ENCODE measurements at regions not wholly inside any gene's neighbourhood (a gene's known extent, or its start where the extent isn't known, plus 50 kb on each side); places are given as distances from the start of the nearest gene placed in this dataset.

DNA sequence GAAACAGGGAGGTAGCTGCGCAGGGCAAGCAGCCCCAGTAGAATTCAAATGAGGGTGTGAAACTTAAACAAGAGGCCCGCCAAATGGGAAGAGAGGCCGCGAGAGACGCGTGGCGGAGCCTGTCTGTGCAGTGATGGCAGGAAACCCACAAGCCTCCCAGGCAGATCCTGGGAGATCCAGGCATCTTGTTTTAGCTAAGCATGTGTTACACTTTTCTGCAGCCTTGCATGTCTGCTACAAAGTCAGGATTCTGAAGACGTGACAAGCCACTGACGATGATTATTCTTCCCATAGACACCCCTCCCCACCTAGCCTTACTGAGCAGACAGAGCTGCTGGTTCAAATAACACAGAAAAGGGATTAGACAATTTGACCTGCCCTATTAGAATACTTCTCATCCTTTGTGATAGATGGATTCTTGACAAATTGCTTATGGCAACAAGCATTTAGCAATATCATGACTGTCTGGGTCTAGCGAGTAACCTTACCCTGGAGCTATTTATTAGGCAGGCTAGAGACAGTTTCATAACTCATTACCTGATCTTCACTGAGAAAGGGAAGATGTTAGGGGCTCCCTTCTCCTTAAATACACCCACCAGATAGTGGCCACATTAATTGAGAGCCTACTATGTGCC lies 185.2 kb upstream of the IRS2 start:
- FAIRE-seq: no peak
- TF ChIP-seq POLR2A (IDR thresholded peaks at IDR 0.05; ENCODE audit: low read depth, low read length): no peak
- no peak for TF ChIP-seq POLR2AphosphoS5 (IDR thresholded peaks at IDR 0.05; ENCODE audit: low read depth, low read length)
- TF ChIP-seq TAF1 (IDR thresholded peaks at IDR 0.05; ENCODE audit: borderline replicate concordance, low read depth, low read length): no peak
- DNase-seq (ENCODE audit: insufficient read length): no peak

DNA sequence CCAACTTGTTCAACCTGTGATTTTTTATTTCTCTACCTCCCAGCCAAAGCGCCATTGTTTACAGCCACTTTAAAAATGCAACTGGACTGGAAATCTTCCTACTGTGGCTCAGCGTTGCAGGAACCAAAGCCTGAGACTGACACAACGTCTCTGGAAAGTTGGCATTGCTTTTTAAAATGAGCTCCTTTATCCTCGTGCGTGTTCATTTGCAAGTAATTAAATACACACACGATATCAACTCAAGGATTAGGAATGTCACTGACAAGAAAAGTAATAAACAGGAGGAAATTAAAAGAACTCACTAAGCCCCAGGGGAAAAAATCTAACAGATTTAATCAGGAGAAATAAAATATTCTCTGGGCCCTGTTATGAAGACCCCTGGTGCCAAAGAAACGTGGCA lies 184.6 kb upstream of the IRS2 start:
- FAIRE-seq: no peak
- TF ChIP-seq TAF1 (IDR thresholded peaks at IDR 0.05; ENCODE audit: borderline replicate concordance, low read depth, low read length) (no peak), POLR2A (IDR thresholded peaks at IDR 0.05; ENCODE audit: low read depth, low read length) (no peak), POLR2AphosphoS5 (IDR thresholded peaks at IDR 0.05; ENCODE audit: low read depth, low read length) (no peak)
- no peak for DNase-seq (ENCODE audit: insufficient read length)

DNA sequence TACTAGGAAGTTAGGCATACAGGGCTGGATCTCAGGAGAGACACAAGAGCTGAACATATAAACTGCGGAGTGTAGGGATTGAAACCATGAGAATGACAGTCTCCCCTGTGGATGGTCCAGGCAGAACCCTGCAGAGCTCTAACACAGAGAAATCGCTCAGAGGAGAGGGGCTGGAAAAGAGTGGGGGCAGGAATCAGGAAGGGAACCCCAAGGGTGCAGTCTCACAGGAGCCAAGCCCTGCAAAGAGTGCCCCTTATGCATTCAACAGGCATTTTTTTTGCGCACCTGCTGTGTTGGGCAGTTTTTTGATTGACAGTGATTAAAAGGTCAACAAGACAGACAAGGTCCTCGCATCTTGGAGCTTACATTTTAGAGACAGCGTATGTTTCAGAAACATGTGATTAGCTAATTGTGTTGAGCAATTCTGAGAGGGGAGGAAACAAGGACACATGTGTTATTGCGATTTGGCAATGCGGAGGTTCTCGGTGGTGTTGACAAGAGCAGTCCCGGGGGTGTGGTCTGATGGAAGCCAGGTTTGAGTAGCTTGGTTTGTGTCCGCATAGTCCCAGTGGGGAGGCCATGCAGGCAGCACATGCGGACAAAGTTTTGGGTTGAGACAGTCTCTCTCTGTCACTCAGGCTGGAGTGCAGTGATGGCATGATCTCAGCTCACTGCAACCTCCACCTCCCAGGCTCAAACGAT lies 182.6 kb upstream of the IRS2 start:
- FAIRE-seq (no peak), DNase-seq (ENCODE audit: insufficient read length) (no peak)
- TF ChIP-seq POLR2A (IDR thresholded peaks at IDR 0.05; ENCODE audit: low read depth, low read length) (no peak), TAF1 (IDR thresholded peaks at IDR 0.05; ENCODE audit: borderline replicate concordance, low read depth, low read length) (no peak), POLR2AphosphoS5 (IDR thresholded peaks at IDR 0.05; ENCODE audit: low read depth, low read length) (no peak)

DNA sequence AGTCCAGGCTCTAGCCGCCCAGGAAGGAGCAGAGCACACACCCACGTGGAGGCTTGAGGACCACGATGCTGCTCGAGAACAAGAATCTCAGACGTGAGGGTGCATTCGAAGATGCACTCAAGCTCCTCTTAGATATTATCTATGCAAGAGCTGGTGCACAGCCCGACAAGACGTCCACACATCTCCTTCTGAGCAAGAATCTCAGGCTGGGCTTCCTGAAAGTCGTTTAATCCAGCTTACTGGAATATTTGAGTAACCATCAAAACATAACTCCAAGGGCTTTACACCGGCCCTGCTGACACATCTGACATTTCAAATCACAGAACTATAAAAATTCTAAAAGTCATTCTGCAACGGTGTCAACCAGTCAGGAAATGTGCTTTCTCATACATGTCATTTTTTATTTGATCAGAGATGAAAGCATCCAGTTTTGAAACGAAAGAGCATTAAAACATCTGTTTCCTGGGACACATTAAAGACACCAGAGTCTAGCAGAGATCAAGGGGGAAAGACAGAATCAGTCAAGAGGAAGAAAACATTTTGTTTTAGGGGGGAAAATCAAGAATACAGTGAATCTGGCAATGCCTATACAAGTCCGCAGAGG lies 177.7 kb upstream of the IRS2 start:
- TF ChIP-seq TAF1 (IDR thresholded peaks at IDR 0.05; ENCODE audit: borderline replicate concordance, low read depth, low read length) (no peak), POLR2A (IDR thresholded peaks at IDR 0.05; ENCODE audit: low read depth, low read length) (no peak), POLR2AphosphoS5 (IDR thresholded peaks at IDR 0.05; ENCODE audit: low read depth, low read length) (no peak)
- DNase-seq (ENCODE audit: insufficient read length): no peak
- no peak for FAIRE-seq

DNA sequence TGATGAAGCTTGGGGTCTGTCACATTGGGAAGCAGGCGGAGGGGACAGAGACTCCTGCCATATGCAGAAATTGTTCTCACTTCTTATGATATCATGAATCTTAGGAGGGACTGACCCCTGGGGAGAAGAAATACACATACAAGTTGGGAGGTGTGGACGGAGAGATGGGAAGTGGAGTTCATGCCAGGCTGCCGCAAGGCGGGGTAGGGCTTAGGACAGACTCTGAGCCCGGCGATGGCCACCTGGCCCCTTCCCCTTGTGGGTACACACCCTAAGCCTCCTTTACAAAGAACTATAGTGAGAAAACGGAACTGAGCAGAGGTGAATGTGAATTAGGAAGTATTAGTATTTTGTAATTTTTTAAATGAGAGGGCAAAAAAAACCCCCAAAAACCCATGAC lies 177.0 kb upstream of the IRS2 start:
- FAIRE-seq (no peak), DNase-seq (ENCODE audit: insufficient read length) (no peak)
- no peak for TF ChIP-seq POLR2A (IDR thresholded peaks at IDR 0.05; ENCODE audit: low read depth, low read length)
- no peak for TF ChIP-seq TAF1 (IDR thresholded peaks at IDR 0.05; ENCODE audit: borderline replicate concordance, low read depth, low read length)
- TF ChIP-seq POLR2AphosphoS5 (IDR thresholded peaks at IDR 0.05; ENCODE audit: low read depth, low read length): no peak

DNA sequence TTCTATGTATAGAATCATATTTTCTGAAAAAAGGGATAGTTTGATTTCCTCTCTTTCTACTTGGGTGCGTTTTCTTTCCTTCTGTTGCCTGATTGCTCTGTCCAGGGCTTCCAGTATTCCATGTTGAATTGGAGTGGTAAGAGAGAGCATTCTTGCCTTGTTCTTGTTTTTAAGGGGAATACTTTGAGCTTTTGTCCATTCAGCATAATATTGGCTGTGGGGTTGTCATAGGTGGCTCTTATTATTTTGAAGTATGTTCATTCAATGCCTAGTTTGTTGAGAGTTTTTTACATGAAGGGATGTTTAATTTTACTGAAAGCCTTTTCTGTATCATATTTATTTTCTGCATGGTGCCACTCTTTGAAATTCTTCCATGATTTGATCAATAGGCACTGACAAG lies 173.5 kb upstream of the IRS2 start:
- no peak for FAIRE-seq
- TF ChIP-seq TAF1 (IDR thresholded peaks at IDR 0.05; ENCODE audit: borderline replicate concordance, low read depth, low read length) (no peak), POLR2AphosphoS5 (IDR thresholded peaks at IDR 0.05; ENCODE audit: low read depth, low read length) (no peak), POLR2A (IDR thresholded peaks at IDR 0.05; ENCODE audit: low read depth, low read length) (no peak)
- DNase-seq (ENCODE audit: insufficient read length): no peak

DNA sequence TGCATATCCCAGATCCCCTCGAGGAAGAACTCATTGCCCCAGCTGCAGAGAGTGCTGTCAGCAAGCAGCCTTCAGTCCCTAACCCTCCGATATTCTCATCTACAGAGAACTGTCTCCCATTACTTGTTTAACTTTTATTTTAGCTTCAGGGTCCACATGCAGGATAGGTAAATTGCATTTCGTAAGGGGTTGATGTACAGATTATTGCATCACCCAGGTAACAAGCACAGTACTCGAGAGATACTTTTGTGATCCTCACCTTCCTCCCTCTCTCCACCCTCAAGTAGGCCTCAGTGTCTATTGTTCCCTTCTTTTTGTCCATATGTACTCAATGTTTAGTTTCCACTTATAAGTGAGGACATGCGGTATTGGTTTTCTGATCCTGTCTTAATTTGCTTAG lies 171.5 kb upstream of the IRS2 start:
- FAIRE-seq: no peak
- no peak for DNase-seq (ENCODE audit: insufficient read length)
- TF ChIP-seq POLR2A (IDR thresholded peaks at IDR 0.05; ENCODE audit: low read depth, low read length) (no peak), POLR2AphosphoS5 (IDR thresholded peaks at IDR 0.05; ENCODE audit: low read depth, low read length) (no peak), TAF1 (IDR thresholded peaks at IDR 0.05; ENCODE audit: borderline replicate concordance, low read depth, low read length) (no peak)

DNA sequence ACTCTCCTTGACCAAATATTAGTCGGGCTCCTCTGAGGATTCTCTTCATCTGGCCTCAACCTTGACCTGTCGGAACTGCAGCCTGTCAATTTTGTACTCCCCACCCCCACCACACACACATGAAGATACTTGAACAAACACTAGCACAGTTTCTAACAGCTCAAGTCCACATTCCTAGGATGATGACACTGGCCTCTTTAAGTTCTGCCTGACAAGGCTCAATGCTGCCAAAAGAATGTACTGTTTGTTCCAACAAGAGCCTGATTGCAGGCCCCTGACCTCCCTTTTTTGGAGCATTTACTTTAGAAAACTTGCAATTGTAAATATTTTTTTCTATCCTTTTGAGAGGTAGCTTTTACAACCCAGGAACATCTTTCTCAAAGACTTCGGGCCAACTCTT lies 169.2 kb upstream of the IRS2 start:
- DNase-seq (ENCODE audit: insufficient read length): no peak
- no peak for TF ChIP-seq TAF1 (IDR thresholded peaks at IDR 0.05; ENCODE audit: borderline replicate concordance, low read depth, low read length)
- no peak for TF ChIP-seq POLR2AphosphoS5 (IDR thresholded peaks at IDR 0.05; ENCODE audit: low read depth, low read length)
- TF ChIP-seq POLR2A (IDR thresholded peaks at IDR 0.05; ENCODE audit: low read depth, low read length): no peak
- FAIRE-seq: no peak

DNA sequence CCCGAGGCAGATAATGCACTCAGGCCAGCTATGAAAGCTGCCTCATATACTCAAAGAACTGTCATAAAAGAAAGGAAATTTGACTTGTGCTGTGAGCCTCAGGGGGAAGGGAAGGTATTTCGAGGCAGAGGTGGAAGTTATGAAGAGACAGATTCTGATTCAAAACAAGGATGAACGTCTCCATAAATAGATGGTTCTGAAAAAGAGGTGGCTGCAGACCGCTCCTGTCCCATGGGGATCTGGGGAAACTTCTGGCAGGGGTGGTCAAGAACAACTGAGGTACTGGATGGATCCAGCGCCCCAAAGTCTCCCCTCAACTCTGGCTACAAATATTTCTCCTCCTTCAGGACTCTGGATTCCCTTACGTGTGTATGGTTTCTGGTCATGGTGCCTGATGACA lies 168.1 kb upstream of the IRS2 start:
- FAIRE-seq (no peak), DNase-seq (ENCODE audit: insufficient read length) (no peak)
- TF ChIP-seq TAF1 (IDR thresholded peaks at IDR 0.05; ENCODE audit: borderline replicate concordance, low read depth, low read length): no peak
- no peak for TF ChIP-seq POLR2A (IDR thresholded peaks at IDR 0.05; ENCODE audit: low read depth, low read length)
- no peak for TF ChIP-seq POLR2AphosphoS5 (IDR thresholded peaks at IDR 0.05; ENCODE audit: low read depth, low read length)

DNA sequence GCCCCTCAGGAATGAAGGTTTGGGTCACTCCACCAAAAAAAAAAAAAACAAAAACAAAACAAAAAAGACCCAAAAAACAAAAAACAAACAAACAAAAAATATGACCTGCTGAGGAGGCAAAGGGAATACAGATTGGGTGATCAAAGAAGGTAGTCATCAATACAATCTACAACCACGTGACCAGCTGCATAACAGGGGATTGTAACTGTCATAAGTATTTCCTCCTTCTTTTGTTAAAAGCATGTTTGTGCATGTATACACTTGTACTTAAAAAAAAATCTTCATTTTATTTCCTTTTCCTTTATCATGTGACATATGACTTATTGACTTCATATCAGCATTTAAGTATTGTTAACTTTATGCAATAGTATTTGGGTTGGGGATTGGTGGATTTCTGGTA lies 165.1 kb upstream of the IRS2 start:
- FAIRE-seq (no peak), DNase-seq (ENCODE audit: insufficient read length) (no peak)
- no peak for TF ChIP-seq POLR2A (IDR thresholded peaks at IDR 0.05; ENCODE audit: low read depth, low read length)
- no peak for TF ChIP-seq POLR2AphosphoS5 (IDR thresholded peaks at IDR 0.05; ENCODE audit: low read depth, low read length)
- no peak for TF ChIP-seq TAF1 (IDR thresholded peaks at IDR 0.05; ENCODE audit: borderline replicate concordance, low read depth, low read length)

DNA sequence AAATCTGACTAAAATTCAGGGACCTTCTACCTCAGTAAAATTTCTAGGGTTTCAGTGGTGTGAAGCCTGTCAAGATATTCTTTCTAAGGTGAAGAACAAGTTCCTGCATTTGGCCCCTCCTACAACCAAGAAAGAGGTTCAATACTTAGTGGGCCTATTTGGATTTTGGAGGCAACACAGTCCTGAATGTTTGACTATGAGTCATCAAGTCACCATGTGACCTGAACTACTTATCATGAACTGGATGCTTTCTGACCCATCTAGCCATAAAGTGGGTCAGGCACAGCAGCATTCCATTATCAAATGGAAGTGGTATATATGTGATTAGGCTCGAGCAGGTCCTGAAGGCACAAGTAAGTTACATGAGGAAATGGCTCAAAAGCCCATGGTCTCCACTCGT lies 163.0 kb upstream of the IRS2 start:
- no peak for DNase-seq (ENCODE audit: insufficient read length)
- no peak for FAIRE-seq
- TF ChIP-seq POLR2AphosphoS5 (IDR thresholded peaks at IDR 0.05; ENCODE audit: low read depth, low read length): no peak
- TF ChIP-seq POLR2A (IDR thresholded peaks at IDR 0.05; ENCODE audit: low read depth, low read length): no peak
- no peak for TF ChIP-seq TAF1 (IDR thresholded peaks at IDR 0.05; ENCODE audit: borderline replicate concordance, low read depth, low read length)

DNA sequence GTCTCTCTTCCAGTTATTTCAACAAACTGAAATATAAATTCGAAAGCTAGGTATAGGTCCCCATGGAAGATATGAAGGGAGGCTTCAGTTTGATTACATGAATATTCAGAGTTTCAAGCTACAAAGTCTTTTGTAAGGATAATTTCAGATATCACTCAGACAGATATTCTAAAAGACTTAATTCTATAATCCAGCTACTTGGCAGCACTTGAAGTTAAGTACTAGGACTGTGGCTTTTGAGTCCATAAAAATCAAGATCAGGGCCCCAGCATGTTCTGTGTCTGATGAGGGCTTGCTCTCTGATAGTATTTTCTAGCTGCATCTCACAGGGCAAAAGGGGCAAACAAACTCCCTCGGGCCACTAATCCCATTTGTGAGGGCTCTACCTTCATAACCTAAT lies 160.6 kb upstream of the IRS2 start:
- no peak for TF ChIP-seq TAF1 (IDR thresholded peaks at IDR 0.05; ENCODE audit: borderline replicate concordance, low read depth, low read length)
- DNase-seq (ENCODE audit: insufficient read length) (no peak), FAIRE-seq (no peak)

All from GM12892 (cell line).